GM12892 (cell line): ENCODE measurements at regions not wholly inside any gene's neighbourhood (a gene's known extent, or its start where the extent isn't known, plus 50 kb on each side); places are given as distances from the start of the nearest gene placed in this dataset.
A peak's percentile ranks its signal among the peaks of the same experiment; 100 is the strongest.

Source experiments
- DNase-seq: peaks from one replicate; pipeline ENCODE4 v3.0.0; 2011; ENCODE audit not compliant: insufficient read length
- FAIRE-seq: peaks from 2 replicates; lab custom pipeline; 2011; peaks lifted over from hg19 to GRCh38; lab: Jason Lieb, UNC
- POLR2A ChIP-seq: IDR thresholded peaks from 2 replicates; pipeline ENCODE4 v1.6.1; 2011; ENCODE audit warnings: low read depth, low read length, control low read depth
- POLR2AphosphoS5 ChIP-seq: IDR thresholded peaks from 2 replicates; pipeline ENCODE4 v1.6.1; 2011; ENCODE audit warnings: low read depth, low read length, control low read depth
- TAF1 ChIP-seq: IDR thresholded peaks from 2 replicates; pipeline ENCODE4 v1.6.1; 2011; ENCODE audit warnings: low read depth, mild to moderate bottlenecking, control low read depth, low read length, borderline replicate concordance

- no peak for DNase-seq
- no peak for TF ChIP-seq TAF1
- TF ChIP-seq POLR2AphosphoS5, result no peak
- TF ChIP-seq POLR2A, result no peak
- no peak for FAIRE-seq
Measured at GRCh38 chr6:22045261-22045912, 251.4 kb downstream of the PRL start.

- DNase-seq (no peak), FAIRE-seq (no peak)
- no peak for TF ChIP-seq TAF1
- TF ChIP-seq POLR2A, result no peak
- TF ChIP-seq POLR2AphosphoS5, result no peak
Measured at GRCh38 chr6:22049002-22049401, 247.8 kb downstream of the PRL start.

GRCh38 chr6:22053391-22053997, 243.3 kb downstream of the PRL start:
- peak; percentile 60 for FAIRE-seq
- no peak for DNase-seq
- TF ChIP-seq TAF1 (no peak), POLR2A (no peak), POLR2AphosphoS5 (no peak)

- TF ChIP-seq POLR2AphosphoS5 (no peak), TAF1 (no peak), POLR2A (no peak)
- FAIRE-seq (peak; percentile 48), DNase-seq (no peak)
Measured at GRCh38 chr6:22056398-22056797, 240.4 kb downstream of the PRL start.

- FAIRE-seq, result no peak
- DNase-seq, result no peak
- no peak for TF ChIP-seq POLR2AphosphoS5
Measured at GRCh38 chr6:22057962-22058361, 238.9 kb downstream of the PRL start.

GRCh38 chr6:22059126-22059525, 237.7 kb downstream of the PRL start:
- no peak for DNase-seq
- no peak for FAIRE-seq
- TF ChIP-seq POLR2AphosphoS5 (no peak), TAF1 (no peak), POLR2A (no peak)

- DNase-seq (no peak), FAIRE-seq (no peak)
- no peak for TF ChIP-seq POLR2AphosphoS5
- TF ChIP-seq TAF1, result no peak
- TF ChIP-seq POLR2A, result no peak
Measured at GRCh38 chr6:22059946-22060345, 236.9 kb downstream of the PRL start.

GRCh38 chr6:22062807-22063408, 233.9 kb downstream of the PRL start:
- peak; percentile 99 for FAIRE-seq
- TF ChIP-seq TAF1, result no peak
- peak; percentile 71 for TF ChIP-seq POLR2A
- peak; percentile 45; the same call in 1 of the 2 replicates for TF ChIP-seq POLR2AphosphoS5
- DNase-seq, result no peak

GRCh38 chr6:22064558-22064957, 232.3 kb downstream of the PRL start:
- no peak for DNase-seq
- no peak for FAIRE-seq
- no peak for TF ChIP-seq POLR2AphosphoS5
- no peak for TF ChIP-seq TAF1

GRCh38 chr6:22067122-22067521, 229.7 kb downstream of the PRL start:
- peak; percentile 46 for FAIRE-seq
- TF ChIP-seq TAF1, result no peak
- TF ChIP-seq POLR2A, result no peak
- TF ChIP-seq POLR2AphosphoS5, result no peak
- no peak for DNase-seq

GRCh38 chr6:22067671-22068070, 229.2 kb downstream of the PRL start:
- TF ChIP-seq POLR2A, result no peak
- TF ChIP-seq POLR2AphosphoS5, result no peak
- TF ChIP-seq TAF1, result no peak
- DNase-seq, result no peak
- FAIRE-seq, result no peak

GRCh38 chr6:22068561-22069305, 228.1 kb downstream of the PRL start:
- TF ChIP-seq POLR2A, result peak; percentile 61
- peak; percentile 61; the same call in 1 of the 2 replicates for TF ChIP-seq POLR2AphosphoS5
- TF ChIP-seq TAF1, result no peak
- no peak for DNase-seq
- peak; percentile 95 for FAIRE-seq
